Epithelial cell of proximal tubule (primary cell): ENCODE measurements at regions not wholly inside any gene's neighbourhood (a gene's known extent, or its start where the extent isn't known, plus 50 kb on each side); places are given as distances from the start of the nearest gene placed in this dataset.

Source experiments
- DNase-seq: peaks from one replicate; pipeline ENCODE4 v3.0.0-alpha.2; 2011; ENCODE audit warnings: low read depth
- H3K4me3 ChIP-seq: 2 replicates; pipeline ENCODE4 v1.5.1; 2011; ENCODE audit warnings: low read depth, mild to moderate bottlenecking, low read length
- TF ChIP-seq, protein P1 (sequence below): conservative IDR thresholded peaks from 2 replicates; pipeline ENCODE4 v1.5.1; 2012; ENCODE audit warnings: low read depth, mild to moderate bottlenecking, low read length

DNA sequence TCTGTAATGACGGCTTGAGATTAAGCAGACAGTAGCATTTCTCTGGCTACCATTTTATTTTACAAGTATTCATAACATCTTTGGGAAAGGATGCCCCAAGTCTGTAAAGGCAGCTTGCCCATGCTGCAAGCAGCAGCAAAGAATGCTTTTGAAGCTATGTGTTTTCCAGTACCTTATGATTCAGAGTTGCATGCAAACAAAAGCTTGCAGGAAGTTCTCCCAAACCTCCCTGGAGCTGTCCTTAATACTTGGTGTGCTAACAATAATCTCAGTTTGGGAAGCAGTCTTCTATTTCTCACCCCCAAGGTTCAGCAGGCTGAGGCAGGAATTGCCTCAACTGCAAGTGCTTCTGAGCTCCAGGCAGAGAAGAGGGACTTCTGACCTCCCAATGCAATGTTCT, 60.8 kb downstream of the CCNA1 start:
- no peak for DNase-seq
- no peak overlapping the region for H3K4me3 ChIP-seq
- TF ChIP-seq, protein P1, sequence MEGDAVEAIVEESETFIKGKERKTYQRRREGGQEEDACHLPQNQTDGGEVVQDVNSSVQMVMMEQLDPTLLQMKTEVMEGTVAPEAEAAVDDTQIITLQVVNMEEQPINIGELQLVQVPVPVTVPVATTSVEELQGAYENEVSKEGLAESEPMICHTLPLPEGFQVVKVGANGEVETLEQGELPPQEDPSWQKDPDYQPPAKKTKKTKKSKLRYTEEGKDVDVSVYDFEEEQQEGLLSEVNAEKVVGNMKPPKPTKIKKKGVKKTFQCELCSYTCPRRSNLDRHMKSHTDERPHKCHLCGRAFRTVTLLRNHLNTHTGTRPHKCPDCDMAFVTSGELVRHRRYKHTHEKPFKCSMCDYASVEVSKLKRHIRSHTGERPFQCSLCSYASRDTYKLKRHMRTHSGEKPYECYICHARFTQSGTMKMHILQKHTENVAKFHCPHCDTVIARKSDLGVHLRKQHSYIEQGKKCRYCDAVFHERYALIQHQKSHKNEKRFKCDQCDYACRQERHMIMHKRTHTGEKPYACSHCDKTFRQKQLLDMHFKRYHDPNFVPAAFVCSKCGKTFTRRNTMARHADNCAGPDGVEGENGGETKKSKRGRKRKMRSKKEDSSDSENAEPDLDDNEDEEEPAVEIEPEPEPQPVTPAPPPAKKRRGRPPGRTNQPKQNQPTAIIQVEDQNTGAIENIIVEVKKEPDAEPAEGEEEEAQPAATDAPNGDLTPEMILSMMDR, result no peak

DNA sequence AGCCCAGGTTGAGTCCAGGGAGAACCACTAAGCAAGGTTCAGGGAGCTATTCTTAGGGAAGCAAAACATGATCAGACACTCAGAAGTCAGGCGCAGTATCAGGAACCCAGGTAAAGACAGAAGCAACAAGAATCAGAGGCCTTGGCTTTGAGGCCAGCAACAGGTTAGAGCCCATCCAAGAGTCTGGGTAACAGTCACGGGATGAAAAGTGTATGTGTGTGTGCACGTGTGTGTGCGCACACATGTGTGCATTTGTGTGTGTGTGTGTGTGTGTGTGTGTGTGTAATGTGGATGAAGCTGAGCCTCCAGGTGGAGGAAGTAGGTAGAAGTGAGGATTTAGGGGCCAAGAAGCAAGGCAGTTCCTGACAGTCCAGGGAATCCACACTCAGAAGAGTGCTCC, 63.1 kb downstream of the CCNA1 start:
- TF ChIP-seq, protein P1, result no peak
- no peak for DNase-seq
- H3K4me3 ChIP-seq, result no peak overlapping the region

DNA sequence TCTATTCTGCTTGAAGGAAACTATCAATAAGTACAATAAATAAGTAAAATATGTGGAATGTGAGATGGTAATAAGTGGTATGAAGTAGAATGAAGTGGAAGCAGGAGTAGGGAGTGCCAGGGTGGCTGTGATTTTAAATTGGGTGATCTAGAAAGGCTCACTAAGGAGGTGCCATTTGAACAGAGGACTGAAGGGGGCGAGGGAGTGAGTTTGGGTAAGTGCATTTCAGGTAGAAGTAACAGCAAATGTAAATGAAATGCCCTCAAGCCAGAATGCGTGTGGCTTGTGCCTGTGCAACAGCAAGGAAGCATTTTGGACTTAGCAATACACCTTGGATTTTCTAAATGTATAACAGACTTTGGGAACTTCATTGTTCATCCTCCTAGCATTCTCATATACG, 77.1 kb downstream of the CCNA1 start:
- no peak for DNase-seq
- H3K4me3 ChIP-seq, result no peak overlapping the region
- TF ChIP-seq, protein P1, result peak; percentile 17

DNA sequence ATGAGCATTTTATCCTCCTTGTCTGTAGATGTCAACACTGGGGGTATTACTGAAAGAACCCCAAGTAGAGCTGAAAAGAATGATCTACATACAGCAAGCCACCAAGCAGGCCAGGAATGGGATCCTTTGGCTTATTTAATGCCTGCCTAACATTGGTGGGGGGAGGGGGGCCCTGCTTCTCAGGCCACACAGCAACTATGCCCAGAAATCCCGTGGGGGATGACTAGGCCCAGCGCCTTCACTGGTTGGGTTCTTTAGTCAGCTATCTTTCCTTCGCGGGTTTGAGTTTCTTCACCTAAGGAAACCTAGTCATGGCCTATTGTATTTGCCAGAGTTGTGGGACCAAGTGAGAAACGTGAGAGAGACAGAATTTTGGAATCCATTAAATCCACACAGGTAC, 80.5 kb downstream of the CCNA1 start:
- no peak for DNase-seq
- TF ChIP-seq, protein P1, result no peak
- no peak overlapping the region for H3K4me3 ChIP-seq

DNA sequence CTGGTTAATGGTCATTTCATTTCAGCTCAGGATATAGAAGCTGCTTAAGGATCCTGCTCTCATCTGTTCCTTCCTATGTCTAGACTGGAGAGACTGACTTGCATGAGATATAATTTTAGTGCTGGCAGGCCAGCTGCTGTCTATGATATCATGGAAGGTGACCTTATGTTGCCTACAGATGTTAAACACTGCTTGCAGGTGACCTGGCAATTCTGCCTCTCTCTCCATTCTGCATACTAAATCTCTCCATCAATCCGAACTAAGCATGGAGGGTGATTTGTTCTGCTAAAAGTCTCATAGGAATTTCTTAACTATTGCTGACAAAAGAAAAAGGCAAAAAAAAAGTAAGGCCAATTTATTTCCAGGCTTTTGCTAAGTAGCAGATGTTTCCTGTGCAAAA, 81.0 kb downstream of the CCNA1 start:
- H3K4me3 ChIP-seq, result no peak overlapping the region
- DNase-seq, result no peak
- TF ChIP-seq, protein P1, result no peak

DNA sequence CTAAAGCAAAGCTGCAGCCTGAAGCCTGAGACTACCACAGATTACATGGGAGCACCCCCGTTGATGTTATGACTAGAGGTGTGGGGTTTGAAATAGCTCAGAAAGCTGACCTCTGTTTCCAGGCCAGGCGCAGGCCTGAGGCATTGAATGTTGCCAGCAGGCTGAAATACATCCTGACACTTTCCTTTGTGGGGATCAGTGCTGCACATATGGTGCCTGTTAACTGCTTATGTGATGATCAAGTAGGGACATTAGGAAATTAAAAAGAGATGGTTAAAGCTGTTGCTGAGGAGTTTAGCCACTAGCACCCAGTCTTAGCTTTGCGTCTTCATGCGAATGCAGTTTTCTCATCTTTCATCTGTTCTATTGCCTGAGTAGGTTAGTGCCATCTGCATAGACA, 83.2 kb downstream of the CCNA1 start:
- no peak overlapping the region for H3K4me3 ChIP-seq
- DNase-seq, result no peak
- TF ChIP-seq, protein P1, result no peak

DNA sequence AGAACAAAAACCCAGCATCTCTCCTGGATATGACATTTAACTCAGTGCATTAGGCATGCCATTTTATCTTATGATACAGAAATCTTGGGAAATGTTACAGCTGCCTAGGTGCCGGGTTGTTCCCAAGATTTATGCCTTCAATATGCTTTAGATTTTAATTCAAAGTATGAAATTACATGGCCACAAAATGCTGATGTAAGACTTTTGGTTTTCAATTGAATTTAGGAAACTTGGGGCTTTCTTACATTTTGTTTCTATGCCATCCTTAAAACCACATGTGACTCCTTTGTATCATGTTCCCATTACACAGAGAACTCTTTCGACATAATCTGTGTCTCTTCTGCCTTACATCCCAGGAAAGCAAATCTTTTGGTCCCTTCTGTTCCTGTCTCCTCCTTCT, 83.9 kb downstream of the CCNA1 start:
- DNase-seq, result no peak
- TF ChIP-seq, protein P1, result no peak
- H3K4me3 ChIP-seq, result no peak overlapping the region
